Vagina (tissue), 2 donors: ENCODE measurements at regions not wholly inside any gene's neighbourhood (a gene's known extent, or its start where the extent isn't known, plus 50 kb on each side); places are given as distances from the start of the nearest gene placed in this dataset.

Experiments used
- CTCF ChIP-seq, 3 experiments: fragments of 450-650 bp in 2 of 3; fragments of 200-600 bp in 1 of 3; sonication (generic) in 1 of 3; IDR thresholded peaks; one replicate each; pipeline ENCODE4 v1.5.1; 2017 to 2019; ENCODE audit warnings: antibody characterized with exemption in 3 of 3, mild to moderate bottlenecking in 2 of 3, moderate library complexity in 2 of 3
- POLR2A ChIP-seq, 2 donors: fragments of 450-650 bp; IDR thresholded peaks; one replicate each; pipeline ENCODE4 v1.6.1; 2017; ENCODE audit warnings: antibody characterized with exemption in 2 of 2, mild to moderate bottlenecking in 2 of 2, moderate library complexity in 2 of 2
- POLR2AphosphoS5 ChIP-seq, 2 donors: sonication (generic); formaldehyde crosslinking; IDR thresholded peaks; one replicate each; pipeline ENCODE4 v1.9.0; 2017; ENCODE audit warnings: antibody characterized with exemption in 2 of 2, mild to moderate bottlenecking in 2 of 2, low read depth in 1 of 2; ENCODE audit not compliant: insufficient read depth in 1 of 2

GRCh38 chr3:1783995-1784394, 314.7 kb upstream of the CNTN4 start:
- no peak for TF ChIP-seq POLR2A (IDR thresholded peaks at IDR 0.05)
- TF ChIP-seq CTCF (IDR thresholded peaks at IDR 0.05) = no peak
- no peak for TF ChIP-seq POLR2AphosphoS5 (IDR thresholded peaks at IDR 0.05; ENCODE audit: insufficient read depth in 1 of 2, low read depth in 1 of 2)
